OCI-LY3 (cell line): ENCODE measurements at regions not wholly inside any gene's neighbourhood (a gene's known extent, or its start where the extent isn't known, plus 50 kb on each side); places are given as distances from the start of the nearest gene placed in this dataset.

Experiments
- H2AFZ ChIP-seq: fragments of 200-600, 300-600 bp; shearing (Covaris generic); 2 replicates; pipeline ENCODE4 v1.6.0; 2014; ENCODE audit warnings: antibody characterized with exemption, low read depth, low read length
- H3K27ac ChIP-seq: fragments of 200-600, 300-600 bp; sonication (generic); 2 replicates; pipeline ENCODE4 v1.5.1; 2014; ENCODE audit warnings: mild to moderate bottlenecking, low read length, moderate library complexity, mixed read lengths
- H3K27me3 ChIP-seq: fragments of 200-600, 300-600 bp; sonication (generic); 2 replicates; pipeline ENCODE4 v1.6.1; 2014; ENCODE audit warnings: low read depth, low read length, mixed read lengths
- H3K36me3 ChIP-seq: fragments of 200-600, 300-600 bp; sonication (generic); replicated peaks from 2 replicates; pipeline ENCODE3; 2014; ENCODE audit warnings: low read depth, low read length, mixed read lengths
- H3K4me1 ChIP-seq: fragments of 300-600, 200-600 bp; sonication (generic); 2 replicates; pipeline ENCODE4 v1.6.1; 2014; ENCODE audit warnings: low read length, mixed read lengths
- H3K4me2 ChIP-seq: fragments of 200-600, 300-600 bp; sonication (generic); 2 replicates; pipeline ENCODE4 v1.6.1; 2014; ENCODE audit warnings: low read length, mixed read lengths
- H3K4me3 ChIP-seq: fragments of 300-600, 200-600 bp; sonication (generic); 2 replicates; pipeline ENCODE4 v1.5.1; 2014; ENCODE audit warnings: antibody characterized with exemption, mild to moderate bottlenecking, low read length, moderate library complexity
- H3K79me2 ChIP-seq: fragments of 300-600, 200-600 bp; shearing (Covaris generic); 2 replicates; pipeline ENCODE4 v1.6.1; 2014; ENCODE audit warnings: mild to moderate bottlenecking, low read length, mixed read lengths
- H3K9ac ChIP-seq: fragments of 300-600, 200-600 bp; shearing (Covaris generic); 2 replicates; pipeline ENCODE4 v1.6.0; 2014; ENCODE audit warnings: mild to moderate bottlenecking, low read length, moderate library complexity
- H3K9me3 ChIP-seq: fragments of 200-600, 300-600 bp; shearing (Covaris generic); 2 replicates; pipeline ENCODE4 v1.6.1; 2014; ENCODE audit warnings: low read length, mixed read lengths; ENCODE audit not compliant: insufficient read depth
- H4K20me1 ChIP-seq: fragments of 200-600, 300-600 bp; sonication (generic); 2 replicates; pipeline ENCODE4 v1.6.1; 2016; ENCODE audit warnings: low read length, mixed read lengths; ENCODE audit not compliant: insufficient read depth
- CTCF ChIP-seq: fragments of 200-600, 300-600 bp; sonication (generic); IDR thresholded peaks from 2 replicates; pipeline ENCODE4 v1.5.1; 2014; ENCODE audit warnings: antibody characterized with exemption, low read length, low read depth
- EZH2phosphoT487 ChIP-seq: fragments of 200-600 bp; shearing (Covaris generic); IDR thresholded peaks from 2 replicates; pipeline ENCODE4 v1.6.1; 2018; ENCODE audit warnings: antibody characterized with exemption, mixed run types, low read depth

DNA sequence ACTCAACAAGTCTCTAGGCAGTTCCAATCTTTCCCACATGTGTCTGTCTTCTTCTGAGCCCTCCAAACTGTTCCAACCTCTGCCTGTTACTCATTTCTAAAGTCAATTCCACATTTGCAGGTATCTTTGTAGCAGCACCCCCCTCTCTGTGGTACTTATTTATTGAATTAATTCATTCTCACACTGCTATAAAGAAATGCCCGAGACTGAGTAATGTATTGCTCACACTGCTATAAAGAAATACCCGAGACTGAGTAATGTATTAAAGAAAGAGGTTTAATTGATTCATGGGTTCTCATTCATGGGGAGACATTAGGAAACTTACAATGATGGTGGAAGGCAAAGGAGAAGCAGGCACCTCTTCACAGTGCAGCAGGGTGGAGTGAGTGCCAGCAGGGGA, 1413.8 kb downstream of the SI start:
- Histone ChIP-seq H3K4me3 (no peak overlapping the region), H3K9ac (no peak overlapping the region), H3K27me3 (no peaks in the 10 kb centered on the region), H4K20me1 (no peaks in the 10 kb centered on the region), H3K27ac (no peak overlapping the region), H3K36me3 (no peaks in the 10 kb centered on the region), H2AFZ (no peak overlapping the region), H3K79me2 (no peaks in the 10 kb centered on the region), H3K4me2 (no peak overlapping the region), H3K4me1 (no peaks in the 10 kb centered on the region), H3K9me3 (no peaks in the 10 kb centered on the region)
- TF ChIP-seq EZH2phosphoT487: no peak
- no peak for TF ChIP-seq CTCF

DNA sequence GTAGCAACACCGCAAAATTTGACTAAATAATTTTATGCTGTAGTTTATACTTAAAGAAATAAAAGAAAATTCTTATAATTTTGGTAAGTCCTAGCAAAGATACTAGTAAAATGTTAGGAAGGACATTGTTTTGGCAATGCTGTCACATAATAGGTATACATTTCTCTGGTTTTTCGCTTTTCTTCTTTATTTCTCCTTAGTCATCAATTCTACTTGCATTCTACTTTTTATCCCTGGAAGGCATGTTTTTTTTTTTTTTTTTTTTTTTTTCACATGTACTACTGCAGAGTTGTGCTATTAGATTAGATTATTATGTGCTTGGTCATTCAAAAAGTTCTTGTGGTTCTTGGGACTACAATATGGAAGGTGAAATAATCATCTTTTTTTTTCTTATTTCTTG, 1421.2 kb downstream of the SI start:
- Histone ChIP-seq H3K4me3 (no peak overlapping the region), H3K27ac (no peak overlapping the region), H3K27me3 (no peaks in the 10 kb centered on the region), H4K20me1 (no peaks in the 10 kb centered on the region), H3K36me3 (no peaks in the 10 kb centered on the region), H3K4me2 (no peak overlapping the region), H2AFZ (no peak overlapping the region), H3K9me3 (no peaks in the 10 kb centered on the region), H3K4me1 (no peaks in the 10 kb centered on the region), H3K9ac (no peak overlapping the region), H3K79me2 (no peaks in the 10 kb centered on the region)
- TF ChIP-seq CTCF (no peak), EZH2phosphoT487 (no peak)

GRCh38 chr3:163655021-163655420, 1423.3 kb downstream of the SI start:
- no peaks in the 10 kb centered on the region for H3K79me2 ChIP-seq

GRCh38 chr3:163644172-163644571, 1434.1 kb downstream of the SI start:
- Histone ChIP-seq H3K4me1 (no peaks in the 10 kb centered on the region), H3K36me3 (no peaks in the 10 kb centered on the region), H3K27ac (no peak overlapping the region)

More at GRCh38 chr3:163655021-163655420, 1423.3 kb downstream of the SI start:
- H4K20me1 ChIP-seq: no peaks in the 10 kb centered on the region
- no peak for TF ChIP-seq EZH2phosphoT487
- no peak for TF ChIP-seq CTCF
- no peaks in the 10 kb centered on the region for H3K36me3 ChIP-seq
- H3K27ac ChIP-seq: no peak overlapping the region
- H3K27me3 ChIP-seq: no peaks in the 10 kb centered on the region
- H3K4me1 ChIP-seq: no peaks in the 10 kb centered on the region
- no peak overlapping the region for H3K4me2 ChIP-seq
- no peak overlapping the region for H3K9ac ChIP-seq
- H2AFZ ChIP-seq: no peak overlapping the region
- no peak overlapping the region for H3K4me3 ChIP-seq
- no peaks in the 10 kb centered on the region for H3K9me3 ChIP-seq

More at GRCh38 chr3:163644172-163644571, 1434.1 kb downstream of the SI start:
- H3K27me3 ChIP-seq: no peaks in the 10 kb centered on the region
- no peak overlapping the region for H3K9ac ChIP-seq
- H3K4me3 ChIP-seq: no peak overlapping the region
- no peaks in the 10 kb centered on the region for H3K9me3 ChIP-seq
- no peaks in the 10 kb centered on the region for H3K79me2 ChIP-seq
- TF ChIP-seq EZH2phosphoT487 (no peak), CTCF (no peak)
- no peak overlapping the region for H3K4me2 ChIP-seq
- H2AFZ ChIP-seq: no peak overlapping the region
- H4K20me1 ChIP-seq: no peaks in the 10 kb centered on the region
